HepG2 (cell line): ENCODE measurements at regions not wholly inside any gene's neighbourhood (a gene's known extent, or its start where the extent isn't known, plus 50 kb on each side); places are given as distances from the start of the nearest gene placed in this dataset.

Source experiments
- ATAC-seq: fragments of 200-7000 bp; cut with Tn5 transposase; 3 replicates; pipeline ENCODE4 v1.9.1; 2020; ENCODE audit warnings: mild to moderate bottlenecking, moderate library complexity
- BruUV-seq: library from RNA; stranded (reverse); fragments of 400-500 nt; replicated peaks from 2 replicates; lab custom pipeline; 2021; lab: Mats Ljungman, UMichigan
- CTCF ChIA-PET: fragments of 300-600 bp; formaldehyde crosslinking; extraction: SDS; loops from one replicate; lab custom pipeline; 2021; ENCODE audit warnings: low total read pairs, inconsistent platforms, low intra/inter-chr PET ratio; lab: Yijun Ruan, JAX
- POLR2A ChIA-PET: fragments of 350-600 bp; sonication (Branson Sonifier 250); formaldehyde crosslinking; loops from one replicate; lab custom pipeline; 2020; ENCODE audit warnings: antibody characterized with exemption, inconsistent platforms; lab: Yijun Ruan, JAX
- DNase-seq: peaks from one replicate; pipeline ENCODE4 v3.0.0-alpha.2; 2015; ENCODE audit warnings: low spot score
- FAIRE-seq: peaks from 3 replicates; lab custom pipeline; 2011; peaks lifted over from hg19 to GRCh38; lab: Jason Lieb, UNC
- H2AFZ ChIP-seq: one replicate; pipeline ENCODE4 v1.6.1; 2011; ENCODE audit warnings: low read length, inconsistent platforms
- H3K27ac ChIP-seq: fragments of 300-600 bp; 3 replicates; pipeline ENCODE4 v1.8.0; 2011; ENCODE audit warnings: mixed run types, mild to moderate bottlenecking, mixed read lengths, low read length, inconsistent platforms; ENCODE audit not compliant: insufficient read depth; ENCODE audit errors: extremely low read length
- H3K27me3 ChIP-seq, 2 experiments: fragments of 200-600 bp in 1 of 2; 2 replicates in 1 of 2; 3 replicates in 1 of 2; pipeline versions ENCODE4 v1.6.0 to v1.8.0; 2011; ENCODE audit warnings: low read length in 2 of 2, mild to moderate bottlenecking in 2 of 2, moderate library complexity in 2 of 2, inconsistent platforms in 1 of 2; ENCODE audit not compliant: insufficient read depth in 2 of 2, control insufficient read depth in 1 of 2
- H3K36me3 ChIP-seq, 2 experiments: fragments of 200-600 bp in 1 of 2; replicated peaks in 1 of 2; 2 replicates in 1 of 2; 3 replicates in 1 of 2; pipeline versions ENCODE4 v1.5.1 to v1.8.0; 2011; ENCODE audit warnings: low read length in 2 of 2, inconsistent platforms in 1 of 2; ENCODE audit not compliant: insufficient read depth in 2 of 2, control insufficient read depth in 1 of 2
- H3K4me1 ChIP-seq: 2 replicates; pipeline ENCODE4 v1.5.1; 2012; ENCODE audit warnings: low read length, inconsistent platforms; ENCODE audit not compliant: insufficient read depth
- H3K4me2 ChIP-seq: 2 replicates; pipeline ENCODE4 v1.6.0; 2011; ENCODE audit warnings: low read depth, low read length, inconsistent platforms
- H3K4me3 ChIP-seq, 3 experiments: fragments of 200-600 bp in 1 of 3; sonication (generic), shearing (Covaris generic) in 1 of 3; replicated peaks in 1 of 3; 2 replicates each; pipeline ENCODE4 v1.5.1; 2011 to 2016; ENCODE audit warnings: low read length in 3 of 3, inconsistent platforms in 2 of 3, low read depth in 2 of 3, mild to moderate bottlenecking in 2 of 3, control low read depth in 1 of 3, mixed read lengths in 1 of 3; ENCODE audit not compliant: insufficient read depth in 1 of 3
- H3K79me2 ChIP-seq: one replicate; pipeline ENCODE4 v1.6.1; 2011; ENCODE audit warnings: low read length, inconsistent platforms; ENCODE audit not compliant: insufficient read depth
- H3K9ac ChIP-seq: 2 replicates; pipeline ENCODE4 v1.6.0; 2011; ENCODE audit warnings: mild to moderate bottlenecking, low read depth, low read length, inconsistent platforms; ENCODE audit not compliant: insufficient read depth
- H3K9me3 ChIP-seq: 2 replicates; pipeline ENCODE4 v1.5.1; 2012; ENCODE audit warnings: mild to moderate bottlenecking, low read length
- H4K20me1 ChIP-seq: 2 replicates; pipeline ENCODE4 v1.6.0; 2011; ENCODE audit warnings: inconsistent platforms, mild to moderate bottlenecking, low read length, moderate library complexity; ENCODE audit not compliant: insufficient read depth
- ARHGAP35 ChIP-seq: sonication (generic); formaldehyde crosslinking; IDR thresholded peaks from 2 replicates; pipeline ENCODE4 v1.9.0; 2022; ENCODE audit warnings: mild to moderate bottlenecking, inconsistent platforms, moderate library complexity, missing genetic modification reagents, borderline replicate concordance
- DNMT1 ChIP-seq: sonication (generic); formaldehyde crosslinking; IDR thresholded peaks from 2 replicates; pipeline ENCODE4 v1.5.1; 2020; ENCODE audit warnings: mild to moderate bottlenecking, missing genetic modification reagents
- EP300 ChIP-seq, 3 experiments: sonication (generic) in 1 of 3; formaldehyde crosslinking in 1 of 3; IDR thresholded peaks; 2 replicates each; pipeline versions ENCODE4 v1.5.1 to v1.6.1; 2011 to 2020; ENCODE audit warnings: low read depth in 2 of 3, low read length in 2 of 3, borderline replicate concordance in 1 of 3, improper control_type of control experiment in 1 of 3, mild to moderate bottlenecking in 1 of 3, missing genetic modification reagents in 1 of 3, moderate library complexity in 1 of 3
- MATR3 ChIP-seq: sonication (generic); formaldehyde crosslinking; IDR thresholded peaks from 2 replicates; pipeline ENCODE4 v1.4.0; 2020; ENCODE audit warnings: missing genetic modification reagents
- NONO ChIP-seq, 2 experiments: fragments of 450-650 bp in 1 of 2; sonication (generic) in 1 of 2; formaldehyde crosslinking in 1 of 2; IDR thresholded peaks in 1 of 2; conservative IDR thresholded peaks in 1 of 2; 2 replicates each; pipeline versions ENCODE4 v1.6.1 to v1.8.0; 2017 to 2022; ENCODE audit warnings: mild to moderate bottlenecking in 1 of 2, missing genetic modification reagents in 1 of 2, moderate library complexity in 1 of 2
- POLR2A ChIP-seq, 2 experiments: IDR thresholded peaks; 2 replicates each; pipeline ENCODE4 v1.6.1; 2011; ENCODE audit warnings: low read depth in 2 of 2, low read length in 2 of 2, mild to moderate bottlenecking in 1 of 2, moderate library complexity in 1 of 2; ENCODE audit not compliant: insufficient read depth in 1 of 2
- RFXAP ChIP-seq: sonication (generic); formaldehyde crosslinking; IDR thresholded peaks from 2 replicates; pipeline ENCODE4 v1.4.0; 2020; ENCODE audit warnings: missing genetic modification reagents, borderline replicate concordance
- SOX5 ChIP-seq: IDR thresholded peaks from 2 replicates; pipeline ENCODE4 v1.6.1; 2016; ENCODE audit warnings: borderline replicate concordance
- ZFY ChIP-seq: sonication (generic); formaldehyde crosslinking; IDR thresholded peaks from 2 replicates; pipeline ENCODE4 v1.4.0; 2020; ENCODE audit warnings: missing genetic modification reagents
- ZNF12 ChIP-seq: sonication (generic); formaldehyde crosslinking; IDR thresholded peaks from 2 replicates; pipeline ENCODE4 v1.5.0; 2020; ENCODE audit warnings: missing genetic modification reagents
- ZNF256 ChIP-seq: sonication (generic); formaldehyde crosslinking; conservative IDR thresholded peaks from 2 replicates; pipeline ENCODE4 v1.4.0; 2020; ENCODE audit warnings: missing genetic modification reagents
- ZNF563 ChIP-seq: sonication (generic); formaldehyde crosslinking; IDR thresholded peaks from 2 replicates; pipeline ENCODE4 v1.8.0; 2022; ENCODE audit warnings: mild to moderate bottlenecking, moderate library complexity, missing genetic modification reagents
- ZNF629 ChIP-seq: sonication (generic); formaldehyde crosslinking; conservative IDR thresholded peaks from 2 replicates; pipeline ENCODE4 v1.5.0; 2020; ENCODE audit warnings: missing genetic modification reagents
- ZNF747 ChIP-seq: sonication (generic); formaldehyde crosslinking; IDR thresholded peaks from 2 replicates; pipeline ENCODE4 v1.8.1; 2023; ENCODE audit warnings: missing genetic modification reagents, mild to moderate bottlenecking, borderline replicate concordance
- ZNF775 ChIP-seq: sonication (generic); formaldehyde crosslinking; IDR thresholded peaks from 2 replicates; pipeline ENCODE4 v1.4.0; 2020; ENCODE audit warnings: missing genetic modification reagents, mild to moderate bottlenecking, moderate library complexity, borderline replicate concordance
- ZNF781 ChIP-seq: sonication (generic); formaldehyde crosslinking; IDR thresholded peaks from 2 replicates; pipeline ENCODE4 v1.5.1; 2020; ENCODE audit warnings: borderline replicate concordance, mild to moderate bottlenecking, missing genetic modification reagents; ENCODE audit errors: not compliant biosample characterization
- WGBS: methylation state at CpG from one replicate; pipeline ENCODE4 v1.1.6; 2017; ENCODE audit warnings: low lambda C conversion rate; 5-methylcytosine and 5-hydroxymethylcytosine counted together
- in situ Hi-C: cut with HindIII; loops from 2 replicates; pipeline ENCODE4 v1.10.0; 2017; ENCODE audit warnings: low pct_unique_long_range_greater_than_20kb; ENCODE audit not compliant: extremely low pct_ligation_motif_present
- intact Hi-C: fragments of 100-400 bp; cut with micrococcal nuclease; formaldehyde crosslinking; loops from one replicate; pipeline ENCODE4 v1.10.0; 2022; ENCODE audit not compliant: unreplicated experiment
- TF ChIP-seq, protein P1 (sequence below): sonication (generic); formaldehyde crosslinking; IDR thresholded peaks from 2 replicates; pipeline ENCODE4 v1.9.0; 2021; ENCODE audit warnings: mild to moderate bottlenecking, missing genetic modification reagents
- TF ChIP-seq, protein P2 (sequence below): fragments of 450-650 bp; IDR thresholded peaks from 2 replicates; pipeline ENCODE4 v1.6.1; 2017

DNA sequence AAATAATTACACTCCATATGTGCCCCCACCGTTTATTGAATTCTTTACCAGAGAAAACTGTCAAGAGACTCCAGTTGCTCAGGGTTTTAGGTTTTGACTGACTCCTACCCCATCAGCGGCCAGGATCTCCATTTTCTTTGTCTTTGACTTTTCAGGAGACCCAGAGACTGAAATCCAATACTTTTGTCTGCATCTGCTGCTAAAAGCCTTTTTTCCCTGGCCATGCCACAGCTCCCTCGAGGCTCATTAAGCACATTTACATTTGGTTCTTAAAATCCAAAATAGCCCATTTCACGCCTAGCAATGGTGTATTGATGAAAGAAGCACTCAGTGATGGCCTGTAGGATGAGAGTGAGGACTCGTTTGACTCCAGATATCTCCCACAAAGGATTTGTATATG is 332.6 kb upstream of the ACVR2A start:
- H3K4me2 ChIP-seq = no peak overlapping the region
- ChIA-PET CTCF (no interaction called here), POLR2A (no interaction called here)
- in situ Hi-C loops = no loop called here
- no peak overlapping the region for H2AFZ ChIP-seq
- no peak overlapping the region for H3K4me3 ChIP-seq
- ATAC-seq (no peak), DNase-seq (no peak), FAIRE-seq (no peak)
- no peaks in the 10 kb centered on the region for H3K36me3 ChIP-seq
- no peak for TF ChIP-seq ZNF563
- TF ChIP-seq ARHGAP35 (CRISPR knock-in tag) = no peak
- no peak for TF ChIP-seq EP300 (IDR thresholded peaks at IDR 0.05; ENCODE audit: low read depth in 2 of 2, low read length in 2 of 2)
- TF ChIP-seq EP300 (CRISPR knock-in tag; IDR thresholded peaks at IDR 0.05; ENCODE audit: borderline replicate concordance) = no peak
- TF ChIP-seq, protein P1, sequence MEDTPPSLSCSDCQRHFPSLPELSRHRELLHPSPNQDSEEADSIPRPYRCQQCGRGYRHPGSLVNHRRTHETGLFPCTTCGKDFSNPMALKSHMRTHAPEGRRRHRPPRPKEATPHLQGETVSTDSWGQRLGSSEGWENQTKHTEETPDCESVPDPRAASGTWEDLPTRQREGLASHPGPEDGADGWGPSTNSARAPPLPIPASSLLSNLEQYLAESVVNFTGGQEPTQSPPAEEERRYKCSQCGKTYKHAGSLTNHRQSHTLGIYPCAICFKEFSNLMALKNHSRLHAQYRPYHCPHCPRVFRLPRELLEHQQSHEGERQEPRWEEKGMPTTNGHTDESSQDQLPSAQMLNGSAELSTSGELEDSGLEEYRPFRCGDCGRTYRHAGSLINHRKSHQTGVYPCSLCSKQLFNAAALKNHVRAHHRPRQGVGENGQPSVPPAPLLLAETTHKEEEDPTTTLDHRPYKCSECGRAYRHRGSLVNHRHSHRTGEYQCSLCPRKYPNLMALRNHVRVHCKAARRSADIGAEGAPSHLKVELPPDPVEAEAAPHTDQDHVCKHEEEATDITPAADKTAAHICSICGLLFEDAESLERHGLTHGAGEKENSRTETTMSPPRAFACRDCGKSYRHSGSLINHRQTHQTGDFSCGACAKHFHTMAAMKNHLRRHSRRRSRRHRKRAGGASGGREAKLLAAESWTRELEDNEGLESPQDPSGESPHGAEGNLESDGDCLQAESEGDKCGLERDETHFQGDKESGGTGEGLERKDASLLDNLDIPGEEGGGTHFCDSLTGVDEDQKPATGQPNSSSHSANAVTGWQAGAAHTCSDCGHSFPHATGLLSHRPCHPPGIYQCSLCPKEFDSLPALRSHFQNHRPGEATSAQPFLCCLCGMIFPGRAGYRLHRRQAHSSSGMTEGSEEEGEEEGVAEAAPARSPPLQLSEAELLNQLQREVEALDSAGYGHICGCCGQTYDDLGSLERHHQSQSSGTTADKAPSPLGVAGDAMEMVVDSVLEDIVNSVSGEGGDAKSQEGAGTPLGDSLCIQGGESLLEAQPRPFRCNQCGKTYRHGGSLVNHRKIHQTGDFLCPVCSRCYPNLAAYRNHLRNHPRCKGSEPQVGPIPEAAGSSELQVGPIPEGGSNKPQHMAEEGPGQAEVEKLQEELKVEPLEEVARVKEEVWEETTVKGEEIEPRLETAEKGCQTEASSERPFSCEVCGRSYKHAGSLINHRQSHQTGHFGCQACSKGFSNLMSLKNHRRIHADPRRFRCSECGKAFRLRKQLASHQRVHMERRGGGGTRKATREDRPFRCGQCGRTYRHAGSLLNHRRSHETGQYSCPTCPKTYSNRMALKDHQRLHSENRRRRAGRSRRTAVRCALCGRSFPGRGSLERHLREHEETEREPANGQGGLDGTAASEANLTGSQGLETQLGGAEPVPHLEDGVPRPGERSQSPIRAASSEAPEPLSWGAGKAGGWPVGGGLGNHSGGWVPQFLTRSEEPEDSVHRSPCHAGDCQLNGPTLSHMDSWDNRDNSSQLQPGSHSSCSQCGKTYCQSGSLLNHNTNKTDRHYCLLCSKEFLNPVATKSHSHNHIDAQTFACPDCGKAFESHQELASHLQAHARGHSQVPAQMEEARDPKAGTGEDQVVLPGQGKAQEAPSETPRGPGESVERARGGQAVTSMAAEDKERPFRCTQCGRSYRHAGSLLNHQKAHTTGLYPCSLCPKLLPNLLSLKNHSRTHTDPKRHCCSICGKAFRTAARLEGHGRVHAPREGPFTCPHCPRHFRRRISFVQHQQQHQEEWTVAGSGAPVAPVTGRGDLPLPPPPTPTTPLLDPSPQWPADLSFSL (CRISPR knock-in tag) = no peak
- TF ChIP-seq ZNF747 (CRISPR knock-in tag) = no peak
- no peak for TF ChIP-seq RFXAP
- TF ChIP-seq ZNF256 (CRISPR knock-in tag) = no peak
- TF ChIP-seq ZNF781 (CRISPR knock-in tag) = no peak
- TF ChIP-seq MATR3 (CRISPR knock-in tag) = no peak
- TF ChIP-seq DNMT1 (CRISPR knock-in tag) = no peak
- TF ChIP-seq ZNF629 (CRISPR knock-in tag) = no peak
- TF ChIP-seq SOX5 (CRISPR knock-in tag) = no peak
- TF ChIP-seq NONO (IDR thresholded peaks at IDR 0.05) = no peak
- no peak for TF ChIP-seq NONO (CRISPR knock-in tag; conservative IDR thresholded peaks at IDR 0.05)
- TF ChIP-seq ZNF12 (CRISPR knock-in tag) = no peak
- no peak for TF ChIP-seq ZFY
- TF ChIP-seq ZNF775 (CRISPR knock-in tag) = no peak
- TF ChIP-seq, protein P2, sequence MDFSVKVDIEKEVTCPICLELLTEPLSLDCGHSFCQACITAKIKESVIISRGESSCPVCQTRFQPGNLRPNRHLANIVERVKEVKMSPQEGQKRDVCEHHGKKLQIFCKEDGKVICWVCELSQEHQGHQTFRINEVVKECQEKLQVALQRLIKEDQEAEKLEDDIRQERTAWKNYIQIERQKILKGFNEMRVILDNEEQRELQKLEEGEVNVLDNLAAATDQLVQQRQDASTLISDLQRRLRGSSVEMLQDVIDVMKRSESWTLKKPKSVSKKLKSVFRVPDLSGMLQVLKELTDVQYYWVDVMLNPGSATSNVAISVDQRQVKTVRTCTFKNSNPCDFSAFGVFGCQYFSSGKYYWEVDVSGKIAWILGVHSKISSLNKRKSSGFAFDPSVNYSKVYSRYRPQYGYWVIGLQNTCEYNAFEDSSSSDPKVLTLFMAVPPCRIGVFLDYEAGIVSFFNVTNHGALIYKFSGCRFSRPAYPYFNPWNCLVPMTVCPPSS = no peak
- TF ChIP-seq POLR2A (IDR thresholded peaks at IDR 0.05; ENCODE audit: insufficient read depth in 1 of 2, low read depth in 2 of 2, low read length in 2 of 2) = no peak
- H3K27ac ChIP-seq = no peak overlapping the region
- BruUV-seq = no TSS peak
- H3K9ac ChIP-seq = no peak overlapping the region
- no peaks in the 10 kb centered on the region for H3K4me1 ChIP-seq
- H3K79me2 ChIP-seq = no peaks in the 10 kb centered on the region
- no peaks in the 10 kb centered on the region for H3K9me3 ChIP-seq
- WGBS = 0% methylated on average over 5 of the region's 5 CpGs
- H4K20me1 ChIP-seq = no peaks in the 10 kb centered on the region
- intact Hi-C loops = no loop called here
- no peaks in the 10 kb centered on the region for H3K27me3 ChIP-seq
